Tibial nerve (tissue), 4 donors: ENCODE measurements at regions not wholly inside any gene's neighbourhood (a gene's known extent, or its start where the extent isn't known, plus 50 kb on each side); places are given as distances from the start of the nearest gene placed in this dataset.

ENCODE experiments used
- DNase-seq, 2 donors: peaks; one replicate each; pipeline ENCODE4 v3.0.0-alpha.2; 2019; ENCODE audit warnings: low spot score in 2 of 2
- H3K27ac ChIP-seq, 4 donors: fragments of 200-600 bp; sonication (generic) in 3 of 4; one replicate each; pipeline ENCODE4 v1.5.1; 2017 to 2019; ENCODE audit warnings: mild to moderate bottlenecking in 1 of 4
- H3K27me3 ChIP-seq, 2 donors: fragments of 200-600 bp; sonication (generic) in 1 of 2; one replicate each; pipeline versions ENCODE4 v1.5.1 to v1.6.0; 2017 to 2019
- H3K36me3 ChIP-seq, 3 donors: fragments of 200-600 bp; sonication (generic); one replicate each; pipeline ENCODE4 v1.5.1; 2018 to 2019
- H3K4me1 ChIP-seq, 4 donors: fragments of 200-600 bp; sonication (generic) in 3 of 4; one replicate each; pipeline ENCODE4 v1.5.1; 2017 to 2019
- H3K4me3 ChIP-seq, 4 donors: fragments of 200-600 bp; sonication (generic) in 3 of 4; one replicate each; pipeline ENCODE4 v1.5.1; 2017 to 2019; ENCODE audit warnings: mild to moderate bottlenecking in 1 of 4, moderate library complexity in 1 of 4
- H3K9me3 ChIP-seq, 4 donors: fragments of 200-600 bp; sonication (generic) in 3 of 4; one replicate each; pipeline ENCODE4 v1.5.1; 2017 to 2019
- EP300 ChIP-seq, 2 donors: sonication (generic); formaldehyde crosslinking; IDR thresholded peaks; one replicate each; pipeline ENCODE4 v1.6.1; 2017; ENCODE audit warnings: antibody characterized with exemption in 2 of 2, mild to moderate bottlenecking in 1 of 2
- POLR2A ChIP-seq, 2 donors: fragments of 450-650 bp; IDR thresholded peaks; one replicate each; pipeline ENCODE4 v1.6.1; 2017; ENCODE audit warnings: antibody characterized with exemption in 2 of 2, mild to moderate bottlenecking in 2 of 2, moderate library complexity in 2 of 2
- WGBS, 2 donors: methylation state at CpG; one replicate each; pipeline ENCODE4 v1.1.5; 2018; 5-methylcytosine and 5-hydroxymethylcytosine counted together
- TF ChIP-seq, protein P1 (sequence below), 5 experiments: fragments of 200-600 bp in 3 of 5; fragments of 450-650 bp in 2 of 5; sonication (generic) in 3 of 5; IDR thresholded peaks; one replicate each; pipeline ENCODE4 v1.5.1; 2016 to 2019; ENCODE audit warnings: antibody characterized with exemption in 5 of 5, mild to moderate bottlenecking in 3 of 5, moderate library complexity in 2 of 5

DNA sequence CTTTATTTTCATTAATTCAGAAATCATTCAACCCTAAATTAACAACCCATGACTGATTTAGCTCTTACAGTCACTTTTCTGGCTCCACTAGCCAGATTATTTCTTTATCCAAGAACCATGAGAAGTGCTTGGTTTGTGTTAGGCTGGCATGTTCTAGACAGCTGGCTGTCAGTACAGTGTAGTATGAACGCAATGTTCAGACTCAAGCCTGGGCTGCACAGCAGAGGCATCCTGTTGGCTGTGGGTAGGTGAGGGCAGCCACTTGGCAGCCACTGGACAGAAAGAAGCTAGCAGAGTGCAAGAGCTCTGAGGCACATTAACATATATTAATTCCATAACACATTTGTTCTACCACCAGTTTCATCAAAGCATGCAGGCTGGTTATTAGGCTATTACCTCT is 522.9 kb upstream of the FSHR start:
- no peaks in the 10 kb centered on the region for H3K36me3 ChIP-seq
- H3K27me3 ChIP-seq: no peaks in the 10 kb centered on the region
- H3K4me1 ChIP-seq: no peaks in the 10 kb centered on the region
- DNase-seq: no peak
- H3K4me3 ChIP-seq: no peak overlapping the region
- 94 to 96% methylated on average over 1 of the region's 1 CpG for WGBS, 2 donors
- TF ChIP-seq, protein P1, sequence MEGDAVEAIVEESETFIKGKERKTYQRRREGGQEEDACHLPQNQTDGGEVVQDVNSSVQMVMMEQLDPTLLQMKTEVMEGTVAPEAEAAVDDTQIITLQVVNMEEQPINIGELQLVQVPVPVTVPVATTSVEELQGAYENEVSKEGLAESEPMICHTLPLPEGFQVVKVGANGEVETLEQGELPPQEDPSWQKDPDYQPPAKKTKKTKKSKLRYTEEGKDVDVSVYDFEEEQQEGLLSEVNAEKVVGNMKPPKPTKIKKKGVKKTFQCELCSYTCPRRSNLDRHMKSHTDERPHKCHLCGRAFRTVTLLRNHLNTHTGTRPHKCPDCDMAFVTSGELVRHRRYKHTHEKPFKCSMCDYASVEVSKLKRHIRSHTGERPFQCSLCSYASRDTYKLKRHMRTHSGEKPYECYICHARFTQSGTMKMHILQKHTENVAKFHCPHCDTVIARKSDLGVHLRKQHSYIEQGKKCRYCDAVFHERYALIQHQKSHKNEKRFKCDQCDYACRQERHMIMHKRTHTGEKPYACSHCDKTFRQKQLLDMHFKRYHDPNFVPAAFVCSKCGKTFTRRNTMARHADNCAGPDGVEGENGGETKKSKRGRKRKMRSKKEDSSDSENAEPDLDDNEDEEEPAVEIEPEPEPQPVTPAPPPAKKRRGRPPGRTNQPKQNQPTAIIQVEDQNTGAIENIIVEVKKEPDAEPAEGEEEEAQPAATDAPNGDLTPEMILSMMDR (IDR thresholded peaks at IDR 0.05): no peak
- TF ChIP-seq POLR2A (IDR thresholded peaks at IDR 0.05) (no peak), EP300 (IDR thresholded peaks at IDR 0.05) (no peak)
- no peak overlapping the region for H3K27ac ChIP-seq
- H3K9me3 ChIP-seq: no peaks in the 10 kb centered on the region

DNA sequence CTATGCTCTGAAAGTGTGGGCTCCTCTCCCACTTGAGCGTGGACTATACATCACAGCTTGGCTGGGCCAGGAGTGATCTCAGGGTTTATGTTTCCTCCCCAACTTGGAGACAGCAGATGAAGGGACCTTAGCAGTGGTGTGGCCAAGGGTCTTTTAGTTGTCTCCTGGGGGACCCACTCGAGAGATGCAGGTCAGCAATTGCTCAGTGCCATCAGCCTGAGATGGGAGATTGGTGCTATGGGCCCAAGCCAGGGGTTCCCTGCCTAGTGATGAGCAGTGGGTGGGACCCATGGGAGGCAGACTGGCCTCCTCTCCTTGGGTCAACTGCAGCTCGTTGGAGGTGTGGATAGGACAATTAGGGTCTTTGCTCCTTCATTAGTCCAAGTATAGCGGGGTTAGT is 510.5 kb upstream of the FSHR start:
- TF ChIP-seq, protein P1 (IDR thresholded peaks at IDR 0.05): no peak
- TF ChIP-seq POLR2A (IDR thresholded peaks at IDR 0.05) (no peak), EP300 (IDR thresholded peaks at IDR 0.05) (no peak)
- WGBS, 2 donors: 89 to 95% methylated on average over 3 to 4 of the region's 4 CpGs
- Histone ChIP-seq H3K27me3 (no peaks in the 10 kb centered on the region), H3K9me3 (peaks cover 0 to 5% (median 0%) of the 10 kb centered on the region in 4 donors), H3K36me3 (no peaks in the 10 kb centered on the region), H3K4me1 (no peaks in the 10 kb centered on the region), H3K27ac (no peak overlapping the region), H3K4me3 (no peak overlapping the region)
- no peak for DNase-seq

DNA sequence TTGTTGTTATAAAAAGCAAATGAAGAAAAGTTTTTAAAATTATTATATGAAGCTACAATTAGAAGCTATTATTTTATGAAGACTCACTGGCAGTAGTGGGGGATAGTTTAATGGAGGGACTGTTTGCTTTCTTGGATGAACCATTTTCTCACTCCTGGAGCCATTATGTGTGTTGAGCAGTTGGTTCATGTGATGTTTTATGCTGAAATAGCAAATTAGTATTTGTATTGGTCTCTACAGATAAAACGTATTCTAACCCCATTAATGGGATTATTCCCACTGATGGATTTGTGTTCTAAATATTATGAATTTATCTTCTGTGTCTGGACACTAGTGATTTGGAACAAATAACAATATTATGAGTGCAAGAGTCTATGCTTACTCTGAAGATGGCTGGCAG is 507.5 kb upstream of the FSHR start:
- H3K4me1 ChIP-seq: no peaks in the 10 kb centered on the region
- 72 to 78% methylated on average over 1 of the region's 1 CpG for WGBS, 2 donors
- H3K36me3 ChIP-seq: no peaks in the 10 kb centered on the region
- DNase-seq: no peak
- no peaks in the 10 kb centered on the region for H3K27me3 ChIP-seq
- H3K4me3 ChIP-seq: no peak overlapping the region
- H3K9me3 ChIP-seq: peaks cover 0 to 1% (median 0%) of the 10 kb centered on the region in 4 donors
- H3K27ac ChIP-seq: no peak overlapping the region
- TF ChIP-seq, protein P1 (IDR thresholded peaks at IDR 0.05): no peak
- TF ChIP-seq EP300 (IDR thresholded peaks at IDR 0.05) (no peak), POLR2A (IDR thresholded peaks at IDR 0.05) (no peak)

DNA sequence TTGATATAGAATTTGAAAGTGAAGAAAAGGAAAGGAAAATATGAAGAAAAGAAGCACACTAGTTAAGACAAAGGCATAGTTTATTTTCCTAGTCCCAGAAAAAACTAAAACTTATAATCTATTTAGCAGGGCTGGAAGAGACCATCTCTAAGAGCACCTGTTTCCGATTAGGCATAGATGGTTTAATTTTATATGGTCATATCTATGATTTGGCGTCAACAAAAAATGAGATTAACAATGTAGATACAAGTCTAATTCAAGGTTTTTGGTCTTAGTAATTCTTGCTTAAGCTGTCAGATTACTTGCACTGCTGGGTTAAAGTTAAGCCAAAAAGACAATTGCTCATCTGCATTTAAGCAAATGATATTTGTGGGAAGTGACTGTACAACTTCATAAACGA is 502.5 kb upstream of the FSHR start:
- no peaks in the 10 kb centered on the region for H3K27me3 ChIP-seq
- no peak overlapping the region for H3K27ac ChIP-seq
- H3K4me1 ChIP-seq: no peaks in the 10 kb centered on the region
- H3K4me3 ChIP-seq: no peak overlapping the region
- no peaks in the 10 kb centered on the region for H3K9me3 ChIP-seq
- WGBS, 2 donors: 79 to 82% methylated on average over 3 of the region's 3 CpGs
- DNase-seq: no peak
- no peaks in the 10 kb centered on the region for H3K36me3 ChIP-seq
- no peak for TF ChIP-seq EP300 (IDR thresholded peaks at IDR 0.05)
- TF ChIP-seq, protein P1 (IDR thresholded peaks at IDR 0.05): no peak

DNA sequence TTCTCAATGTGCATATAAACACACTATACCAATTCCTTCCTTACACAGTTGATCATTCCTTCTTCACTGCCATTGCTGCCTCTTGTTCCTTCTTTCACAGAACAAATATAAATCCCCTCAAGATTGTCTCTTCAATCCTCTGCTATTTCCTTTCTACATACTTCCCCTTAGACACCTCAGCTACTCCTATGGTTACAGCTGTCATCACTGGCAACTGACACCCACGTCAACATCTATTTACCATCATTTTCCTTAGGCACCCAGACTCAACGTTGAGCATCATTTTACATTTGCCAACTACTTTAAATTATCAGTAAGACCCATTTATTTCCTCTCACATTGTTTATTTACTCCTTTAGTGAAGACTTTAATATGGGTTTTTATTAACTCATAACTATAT is 488.8 kb upstream of the FSHR start:
- H3K27ac ChIP-seq: no peak overlapping the region
- WGBS, 2 donors: 67 to 77% methylated on average over 2 of the region's 2 CpGs
- TF ChIP-seq, protein P1 (IDR thresholded peaks at IDR 0.05): no peak
- TF ChIP-seq POLR2A (IDR thresholded peaks at IDR 0.05): no peak
- no peak for TF ChIP-seq EP300 (IDR thresholded peaks at IDR 0.05)

More for the DNA sequence above, 488.8 kb upstream of the FSHR start:
- Histone ChIP-seq H3K4me3 (no peak overlapping the region), H3K4me1 (no peaks in the 10 kb centered on the region), H3K9me3 (peaks cover 0 to 6% (median 0%) of the 10 kb centered on the region in 4 donors), H3K36me3 (no peaks in the 10 kb centered on the region), H3K27me3 (no peaks in the 10 kb centered on the region)
- no peak for DNase-seq
